Heart right ventricle (tissue), 16 donors: ENCODE measurements at regions not wholly inside any gene's neighbourhood (a gene's known extent, or its start where the extent isn't known, plus 50 kb on each side); places are given as distances from the start of the nearest gene placed in this dataset.
A peak's percentile ranks its signal among the peaks of the same experiment; 100 is the strongest.

Source experiments
- ATAC-seq, 8 donors: fragments of 200-7000 bp; cut with Tn5 transposase; one replicate each; pipeline ENCODE4 v1.9.1; 2020; ENCODE audit warnings: mild to moderate bottlenecking in 8 of 8, moderate library complexity in 8 of 8, moderate number of reproducible peaks in 1 of 8
- DNase-seq, 2 donors: peaks; one replicate each; pipeline ENCODE4 v3.0.0-alpha.2; 2020
- H3K27ac ChIP-seq, 10 donors: fragments of 200-600 bp; sonication (generic) in 2 of 10; one replicate each; pipeline versions ENCODE4 v1.5.0 to v1.8.0; 2020 to 2022; ENCODE audit warnings: mild to moderate bottlenecking in 3 of 10
- H3K27me3 ChIP-seq, 7 donors: fragments of 200-600 bp; one replicate each; pipeline ENCODE4 v1.8.0; 2021 to 2022; ENCODE audit warnings: mild to moderate bottlenecking in 2 of 7
- H3K36me3 ChIP-seq, 9 donors: fragments of 200-600 bp; sonication (generic) in 1 of 9; one replicate each; pipeline versions ENCODE4 v1.5.0 to v1.8.0; 2020 to 2022; ENCODE audit warnings: mild to moderate bottlenecking in 2 of 9
- H3K4me1 ChIP-seq, 9 donors: fragments of 200-600 bp; sonication (generic) in 1 of 9; one replicate each; pipeline versions ENCODE4 v1.5.0 to v1.8.0; 2020 to 2022; ENCODE audit warnings: mild to moderate bottlenecking in 4 of 9
- H3K4me3 ChIP-seq, 10 donors: fragments of 200-600 bp; sonication (generic) in 2 of 10; one replicate each; pipeline versions ENCODE4 v1.5.0 to v1.8.0; 2020 to 2022; ENCODE audit warnings: mild to moderate bottlenecking in 7 of 10, moderate library complexity in 2 of 10
- H3K9me3 ChIP-seq, 11 donors: fragments of 200-600 bp in 10 of 11; sonication (generic) in 2 of 11; one replicate each; pipeline versions ENCODE4 v1.5.0 to v1.8.0; 2013 to 2022; ENCODE audit warnings: mild to moderate bottlenecking in 2 of 11, control low read depth in 1 of 11, moderate library complexity in 1 of 11
- WGBS, 2 donors: extraction: QIAGEN DNeasy Blood & Tissue Kit; methylation state at CpG; one replicate each; pipeline ENCODE4 v1.1.7; 2013; ENCODE audit warnings: inconsistent platforms in 1 of 2; 5-methylcytosine and 5-hydroxymethylcytosine counted together
- intact Hi-C, 10 donors: fragments of 100-400 bp; cut with DNase I; formaldehyde crosslinking; loops; one replicate each; pipeline versions ENCODE4 v1.11.1 to v1.14.2; 2022
- TF ChIP-seq, protein P1 (sequence below), 9 donors: fragments of 200-600 bp; sonication (generic) in 2 of 9; IDR thresholded peaks; one replicate each; pipeline versions ENCODE4 v1.5.0 to v1.8.0; 2021 to 2022; ENCODE audit warnings: antibody characterized with exemption in 9 of 9, mild to moderate bottlenecking in 5 of 9, moderate library complexity in 1 of 9
- donor health status: Arrhythmogenic right ventricular cardiomyopathy.
- donor health status: ischemic (EF 13 %, LVEDD 7.1; RV severe dilation, severe dysfunction).
- donor health status: healthy with polysubstance abuse.
- donor health status: DM: no; HTN: yes; CAD: no.
- donor health status: DM: no; HTN: no; CAD: no.
- donor health status: ischemic (EF 25% LVEDD 6.9; RV normal size, moderate dysfunction).
- donor health status: ischemic (EF 25% LVEDD 5.7; RV mildly dilated, moderate dysfunction).
- donor health status: healthy.
- donor health status: DM: yes; HTN: yes; CAD: no.
- donor health status: Ischemic cardiomyopathy.
- donor health status: ischemic (EF 35%, LVEDD 5.7; RV mildly dilated, moderate dysfunction).
- donor health status: nonischemic (EF 11% LVEDD 7.7; RV severe dilation, severe dysfunction).
- donor health status: DM: yes; HTN: yes; CAD: no.
- donor health status: PGD.
- donor health status: ischemic (EF 29% LVEDD 5.4; RV normal size, mild dysfunction).
- donor health status: nonischemic (EF 23%, LVEDD 6.1; RV moderate dilation, normal function).

DNA sequence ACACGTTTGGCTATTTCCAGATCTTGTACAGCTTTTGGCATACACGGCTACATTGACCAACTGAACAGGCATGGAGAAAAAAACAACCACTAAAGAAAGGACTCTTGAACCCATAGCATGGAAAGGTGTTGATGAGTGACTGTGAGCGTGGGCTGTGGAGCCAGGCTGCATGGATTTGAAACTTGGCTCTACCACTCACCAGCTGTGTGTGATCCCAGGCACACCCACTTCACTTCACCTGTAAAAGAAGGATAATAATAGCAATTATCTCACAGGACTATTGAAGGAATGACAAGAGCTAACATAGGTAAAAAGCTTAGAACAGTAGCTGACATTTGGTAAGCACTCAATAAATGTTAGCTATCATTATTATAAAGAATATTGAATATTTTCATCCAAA, 301.7 kb upstream of the CPEB2 start:
- DNase-seq: no peak
- TF ChIP-seq, protein P1, sequence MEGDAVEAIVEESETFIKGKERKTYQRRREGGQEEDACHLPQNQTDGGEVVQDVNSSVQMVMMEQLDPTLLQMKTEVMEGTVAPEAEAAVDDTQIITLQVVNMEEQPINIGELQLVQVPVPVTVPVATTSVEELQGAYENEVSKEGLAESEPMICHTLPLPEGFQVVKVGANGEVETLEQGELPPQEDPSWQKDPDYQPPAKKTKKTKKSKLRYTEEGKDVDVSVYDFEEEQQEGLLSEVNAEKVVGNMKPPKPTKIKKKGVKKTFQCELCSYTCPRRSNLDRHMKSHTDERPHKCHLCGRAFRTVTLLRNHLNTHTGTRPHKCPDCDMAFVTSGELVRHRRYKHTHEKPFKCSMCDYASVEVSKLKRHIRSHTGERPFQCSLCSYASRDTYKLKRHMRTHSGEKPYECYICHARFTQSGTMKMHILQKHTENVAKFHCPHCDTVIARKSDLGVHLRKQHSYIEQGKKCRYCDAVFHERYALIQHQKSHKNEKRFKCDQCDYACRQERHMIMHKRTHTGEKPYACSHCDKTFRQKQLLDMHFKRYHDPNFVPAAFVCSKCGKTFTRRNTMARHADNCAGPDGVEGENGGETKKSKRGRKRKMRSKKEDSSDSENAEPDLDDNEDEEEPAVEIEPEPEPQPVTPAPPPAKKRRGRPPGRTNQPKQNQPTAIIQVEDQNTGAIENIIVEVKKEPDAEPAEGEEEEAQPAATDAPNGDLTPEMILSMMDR (IDR thresholded peaks at IDR 0.05): no peak
- peaks cover 0 to 17% (median 13%) of the 10 kb centered on the region in 9 donors for H3K4me1 ChIP-seq
- 73 to 85% methylated on average over 3 of the region's 3 CpGs for WGBS, 2 donors
- no peaks in the 10 kb centered on the region for H3K36me3 ChIP-seq
- no peaks in the 10 kb centered on the region for H3K9me3 ChIP-seq
- no peak for ATAC-seq
- no peak overlapping the region for H3K4me3 ChIP-seq
- H3K27ac ChIP-seq: no peak overlapping the region
- intact Hi-C loops: no loop called here
- no peaks in the 10 kb centered on the region for H3K27me3 ChIP-seq

DNA sequence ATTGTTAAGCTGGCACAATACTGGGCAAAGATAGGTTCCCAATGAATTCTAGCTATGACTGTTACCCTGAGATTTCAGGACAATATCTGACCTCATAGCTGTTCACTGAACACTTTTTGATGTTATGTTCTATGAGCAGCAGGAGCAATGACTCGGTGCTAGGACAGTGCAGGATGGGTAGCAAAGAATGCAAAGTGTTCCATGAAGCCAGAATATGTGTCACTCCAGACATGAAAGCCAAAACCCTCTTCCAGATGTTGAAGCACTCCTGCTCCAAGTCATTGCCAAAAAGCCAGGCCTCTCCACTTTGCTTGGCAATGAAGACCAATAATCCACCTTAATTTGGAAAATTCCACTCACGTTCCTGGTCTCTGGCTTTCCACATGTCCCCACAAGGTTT, 300.9 kb upstream of the CPEB2 start:
- intact Hi-C loops: no loop called here
- TF ChIP-seq, protein P1 (IDR thresholded peaks at IDR 0.05): no peak
- no peak for ATAC-seq
- Histone ChIP-seq H3K36me3 (no peaks in the 10 kb centered on the region), H3K27me3 (no peaks in the 10 kb centered on the region), H3K27ac (no peak overlapping the region), H3K4me1 (peaks cover 0 to 17% (median 13%) of the 10 kb centered on the region in 9 donors), H3K9me3 (no peaks in the 10 kb centered on the region), H3K4me3 (no peak overlapping the region)
- no peak for DNase-seq
- 23 to 40% methylated on average over 2 of the region's 2 CpGs for WGBS, 2 donors

DNA sequence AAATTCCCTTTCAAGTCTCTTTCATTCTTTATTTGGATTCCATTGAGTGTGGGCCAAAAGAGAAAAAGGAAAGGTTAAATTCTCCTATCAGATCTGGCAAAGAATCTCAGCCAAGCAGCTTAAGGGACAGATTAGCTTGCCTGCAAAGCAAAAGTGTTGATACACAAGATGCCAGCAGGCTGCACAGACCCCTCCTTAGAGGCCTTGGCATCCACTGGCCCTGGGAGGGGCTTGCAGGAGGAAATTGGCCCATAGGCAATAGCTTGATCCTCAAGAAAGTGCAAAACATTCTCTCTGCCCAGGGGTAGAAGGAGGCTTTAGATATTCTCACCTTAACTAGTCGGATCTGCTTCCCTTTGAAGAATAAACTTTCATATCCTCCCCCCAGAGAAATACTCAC, 300.4 kb upstream of the CPEB2 start:
- intact Hi-C loops: no loop called here
- TF ChIP-seq, protein P1 (IDR thresholded peaks at IDR 0.05): no peak
- WGBS, 2 donors: 71 to 83% methylated on average over 1 of the region's 1 CpG
- H3K27me3 ChIP-seq: no peaks in the 10 kb centered on the region
- H3K36me3 ChIP-seq: no peaks in the 10 kb centered on the region
- DNase-seq (no peak), ATAC-seq (peak in 3 of 8 donors; percentile 22 to 42 (median 35))
- H3K4me3 ChIP-seq: no peak overlapping the region
- no peaks in the 10 kb centered on the region for H3K9me3 ChIP-seq
- no peak overlapping the region for H3K27ac ChIP-seq
- H3K4me1 ChIP-seq: peaks cover 0 to 17% (median 13%) of the 10 kb centered on the region in 9 donors

DNA sequence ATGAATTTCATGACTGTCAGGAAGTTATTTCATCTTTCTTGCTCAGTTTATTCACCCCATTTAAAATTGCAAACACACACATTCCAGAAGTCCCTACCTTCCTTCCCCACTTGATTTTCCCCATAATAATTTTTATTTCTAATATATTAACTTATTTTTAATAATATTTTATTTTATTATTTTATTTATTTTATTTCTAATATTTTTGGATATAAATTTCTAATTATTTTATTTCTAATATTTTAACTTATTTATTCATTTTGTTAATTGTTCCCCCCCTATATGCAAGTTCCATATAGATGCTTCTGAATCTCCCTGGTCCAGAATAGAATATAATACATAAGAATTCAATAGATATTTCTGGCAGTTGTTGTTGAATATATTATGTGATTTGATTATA, 293.7 kb upstream of the CPEB2 start:
- no peaks in the 10 kb centered on the region for H3K36me3 ChIP-seq
- TF ChIP-seq, protein P1 (IDR thresholded peaks at IDR 0.05): no peak
- DNase-seq (no peak), ATAC-seq (no peak)
- no peak overlapping the region for H3K27ac ChIP-seq
- H3K27me3 ChIP-seq: no peaks in the 10 kb centered on the region
- no peaks in the 10 kb centered on the region for H3K9me3 ChIP-seq
- H3K4me3 ChIP-seq: no peak overlapping the region
- intact Hi-C loops: no loop called here
- H3K4me1 ChIP-seq: peaks cover 0 to 7% (median 0%) of the 10 kb centered on the region in 9 donors
